Prostate gland (tissue), 2 donors: ENCODE measurements at regions not wholly inside any gene's neighbourhood (a gene's known extent, or its start where the extent isn't known, plus 50 kb on each side); places are given as distances from the start of the nearest gene placed in this dataset.

ENCODE experiments used
- DNase-seq: peaks from one replicate; pipeline ENCODE4 v3.0.0-alpha.2; 2019; ENCODE audit warnings: low spot score
- H3K27ac ChIP-seq, 2 donors: fragments of 200-600 bp; sonication (generic); 2 replicates each; pipeline ENCODE4 v1.5.1; 2017 to 2019
- H3K27me3 ChIP-seq: fragments of 200-600 bp; sonication (generic); replicated peaks from 2 replicates; pipeline ENCODE4 v1.5.1; 2019; ENCODE audit not compliant: insufficient read depth
- H3K36me3 ChIP-seq, 2 donors: fragments of 200-600 bp; sonication (generic); 1 replicate in 1 of 2; 2 replicates in 1 of 2; pipeline versions ENCODE4 v1.5.1 to v1.8.1; 2017 to 2019
- H3K4me1 ChIP-seq: fragments of 200-600 bp; sonication (generic); replicated peaks from 2 replicates; pipeline ENCODE4 v1.5.1; 2019
- H3K4me3 ChIP-seq, 2 donors: fragments of 200-600 bp; sonication (generic); 2 replicates each; pipeline ENCODE4 v1.5.1; 2017 to 2019
- H3K9me3 ChIP-seq: fragments of 200-600 bp; sonication (generic); 2 replicates; pipeline ENCODE4 v1.5.1; 2017
- CTCF ChIP-seq, 4 experiments: fragments of 200-600 bp in 2 of 4; fragments of 450-650 bp in 2 of 4; sonication (generic) in 2 of 4; IDR thresholded peaks; 1 replicate in 3 of 4; 2 replicates in 1 of 4; pipeline ENCODE4 v1.5.1; 2016 to 2019; ENCODE audit warnings: antibody characterized with exemption in 4 of 4, mild to moderate bottlenecking in 2 of 4, moderate library complexity in 2 of 4
- POLR2A ChIP-seq: fragments of 450-650 bp; IDR thresholded peaks from one replicate; pipeline ENCODE4 v1.6.1; 2016; ENCODE audit warnings: antibody characterized with exemption, mild to moderate bottlenecking
- POLR2AphosphoS5 ChIP-seq: sonication (generic); formaldehyde crosslinking; IDR thresholded peaks from one replicate; pipeline ENCODE4 v1.6.1; 2017; ENCODE audit warnings: antibody characterized with exemption
- WGBS: methylation state at CpG from one replicate; pipeline ENCODE4 v1.1.5; 2018; 5-methylcytosine and 5-hydroxymethylcytosine counted together
- intact Hi-C: fragments of 100-400 bp; cut with DNase I; formaldehyde crosslinking; loops from one replicate; pipeline ENCODE4 v1.14.2; 2022

GRCh38 chr13:75978818-75979217 is 342.7 kb downstream of the LMO7 start:
- no peak for DNase-seq
- TF ChIP-seq CTCF (IDR thresholded peaks at IDR 0.05), result no peak
- no peak for TF ChIP-seq POLR2AphosphoS5
- no peak for TF ChIP-seq POLR2A
- no peaks in the 10 kb centered on the region for H3K36me3 ChIP-seq
- H3K27ac ChIP-seq, result no peak overlapping the region
- intact Hi-C loops, result no loop called here
- H3K4me1 ChIP-seq, result no peaks in the 10 kb centered on the region
- H3K27me3 ChIP-seq, result no peaks in the 10 kb centered on the region
- H3K9me3 ChIP-seq, result no peaks in the 10 kb centered on the region
- no peak overlapping the region for H3K4me3 ChIP-seq

- WGBS, result 67% methylated on average over 4 of the region's 4 CpGs
- TF ChIP-seq POLR2A (no peak), CTCF (IDR thresholded peaks at IDR 0.05) (no peak), POLR2AphosphoS5 (no peak)
Observed at GRCh38 chr13:75968103-75968838, 332.1 kb downstream of the LMO7 start.

GRCh38 chr13:75963302-75963701 is 327.2 kb downstream of the LMO7 start:
- DNase-seq, result no peak
- WGBS, result 43% methylated on average over 4 of the region's 4 CpGs
- H3K4me1 ChIP-seq, result no peaks in the 10 kb centered on the region

More at GRCh38 chr13:75968103-75968838, 332.1 kb downstream of the LMO7 start:
- Histone ChIP-seq H3K4me1 (no peaks in the 10 kb centered on the region), H3K27me3 (no peaks in the 10 kb centered on the region), H3K9me3 (no peaks in the 10 kb centered on the region), H3K4me3 (no peak overlapping the region), H3K27ac (no peak overlapping the region), H3K36me3 (no peaks in the 10 kb centered on the region)
- no peak for DNase-seq
- intact Hi-C loops, result no loop called here

GRCh38 chr13:75961911-75962310 is 325.8 kb downstream of the LMO7 start:
- Histone ChIP-seq H3K9me3 (no peaks in the 10 kb centered on the region), H3K36me3 (no peaks in the 10 kb centered on the region), H3K4me1 (no peaks in the 10 kb centered on the region), H3K4me3 (no peak overlapping the region), H3K27me3 (no peaks in the 10 kb centered on the region), H3K27ac (no peak overlapping the region)
- TF ChIP-seq CTCF (IDR thresholded peaks at IDR 0.05) (no peak), POLR2AphosphoS5 (no peak), POLR2A (no peak)
- no peak for DNase-seq
- 77% methylated on average over 2 of the region's 2 CpGs for WGBS
- intact Hi-C loops, result no loop called here

More at GRCh38 chr13:75963302-75963701, 327.2 kb downstream of the LMO7 start:
- Histone ChIP-seq H3K27ac (no peak overlapping the region), H3K27me3 (no peaks in the 10 kb centered on the region), H3K4me3 (no peak overlapping the region), H3K9me3 (no peaks in the 10 kb centered on the region), H3K36me3 (no peaks in the 10 kb centered on the region)
- TF ChIP-seq POLR2AphosphoS5, result no peak
- no peak for TF ChIP-seq POLR2A
- no peak for TF ChIP-seq CTCF (IDR thresholded peaks at IDR 0.05)
- intact Hi-C loops, result no loop called here

- WGBS, result 69% methylated on average over 1 of the region's 1 CpG
- Histone ChIP-seq H3K36me3 (no peaks in the 10 kb centered on the region), H3K4me1 (no peaks in the 10 kb centered on the region), H3K27ac (no peak overlapping the region), H3K4me3 (no peak overlapping the region), H3K27me3 (no peaks in the 10 kb centered on the region), H3K9me3 (no peaks in the 10 kb centered on the region)
- intact Hi-C loops, result no loop called here
- no peak for DNase-seq
- no peak for TF ChIP-seq CTCF (IDR thresholded peaks at IDR 0.05)
- TF ChIP-seq POLR2AphosphoS5, result no peak
- TF ChIP-seq POLR2A, result no peak
Observed at GRCh38 chr13:75960538-75960994, 324.4 kb downstream of the LMO7 start.
